AG09319 (cell line): ENCODE measurements at regions not wholly inside any gene's neighbourhood (a gene's known extent, or its start where the extent isn't known, plus 50 kb on each side); places are given as distances from the start of the nearest gene placed in this dataset.
"Not testable (repeated sequence)": the region's sequence is repeated elsewhere in the genome, so short reads cannot be mapped to it uniquely, and the experiment has no call there.

Source experiments
- DNase-seq: peaks from one replicate; pipeline ENCODE4 v3.0.0-alpha.2; 2010; ENCODE audit warnings: low read depth; ENCODE audit errors: extremely low read depth
- CTCF ChIP-seq: IDR thresholded peaks from 2 replicates; pipeline ENCODE4 v1.5.1; 2011; ENCODE audit warnings: low read depth, mild to moderate bottlenecking, inconsistent platforms, low read length, moderate library complexity

- no peak for TF ChIP-seq CTCF
- DNase-seq: no peak
Measured at GRCh38 chr5:135266975-135267374, 132.1 kb downstream of the MACROH2A1 start.

GRCh38 chr5:135266303-135266635 lies 132.8 kb downstream of the MACROH2A1 start:
- no peak for TF ChIP-seq CTCF
- DNase-seq: no peak

- DNase-seq: no peak
- no peak for TF ChIP-seq CTCF
Measured at GRCh38 chr5:135265497-135266302, 133.3 kb downstream of the MACROH2A1 start.

GRCh38 chr5:135264451-135265440 lies 134.3 kb downstream of the MACROH2A1 start:
- no peak for TF ChIP-seq CTCF
- no peak for DNase-seq

GRCh38 chr5:135263022-135263668 lies 135.9 kb downstream of the MACROH2A1 start:
- no peak for TF ChIP-seq CTCF
- no peak for DNase-seq

- no peak for DNase-seq
- TF ChIP-seq CTCF: no peak
Measured at GRCh38 chr5:135262364-135262763, 136.7 kb downstream of the MACROH2A1 start.

- DNase-seq: not testable (repeated sequence)
Measured at GRCh38 chr5:135260108-135260507, 138.9 kb downstream of the MACROH2A1 start.
